PC-3 (cell line): ENCODE measurements at regions not wholly inside any gene's neighbourhood (a gene's known extent, or its start where the extent isn't known, plus 50 kb on each side); places are given as distances from the start of the nearest gene placed in this dataset.

Experiments used
- CTCF ChIP-seq: fragments of 300-600 bp; sonication (generic); conservative IDR thresholded peaks from 2 replicates; pipeline ENCODE4 v1.5.1; 2017; ENCODE audit warnings: antibody characterized with exemption, low read depth, mild to moderate bottlenecking, low read length
- EZH2 ChIP-seq: fragments of 300-600 bp; sonication (generic); IDR thresholded peaks from one replicate; pipeline ENCODE4 v1.6.1; 2017; ENCODE audit warnings: antibody characterized with exemption, mild to moderate bottlenecking, low read length; ENCODE audit not compliant: unreplicated experiment

- TF ChIP-seq EZH2: no peak
- no peak for TF ChIP-seq CTCF
These were observed 174.3 kb upstream of the SERPINE2 start for GRCh38 chr2:224213396-224213795.
